H1 (cell line): ENCODE measurements at regions not wholly inside any gene's neighbourhood (a gene's known extent, or its start where the extent isn't known, plus 50 kb on each side); places are given as distances from the start of the nearest gene placed in this dataset.
"Not testable (repeated sequence)": the region's sequence is repeated elsewhere in the genome, so short reads cannot be mapped to it uniquely, and the experiment has no call there.

ENCODE experiments used
- CTCF ChIA-PET: fragments of 300-600 bp; sonication (Branson Sonifier 250); formaldehyde crosslinking; loops from one replicate; lab custom pipeline; 2021; ENCODE audit not compliant: partially characterized antibody; lab: Charles Lee
- POLR2A ChIA-PET: fragments of 300-600 bp; sonication (Branson Sonifier 250); formaldehyde crosslinking; loops from one replicate; lab custom pipeline; 2021; ENCODE audit warnings: inconsistent platforms; ENCODE audit not compliant: partially characterized antibody; lab: Charles Lee
- DNase-seq, 2 experiments: peaks; one replicate each; pipeline versions ENCODE4 v3.0.0 to v3.0.0-alpha.2; 2010 to 2022; ENCODE audit warnings: low spot score in 2 of 2, low read depth in 1 of 2, mixed read lengths in 1 of 2
- FAIRE-seq: peaks from 2 replicates; lab custom pipeline; 2011; peaks lifted over from hg19 to GRCh38; lab: Jason Lieb, UNC
- H2AFZ ChIP-seq: 2 replicates; pipeline ENCODE4 v1.8.1; 2012; ENCODE audit warnings: low read length, inconsistent platforms
- H2AK5ac ChIP-seq: 2 replicates; pipeline ENCODE4 v1.6.1; 2013; ENCODE audit warnings: low read depth, low read length
- H2BK120ac ChIP-seq: replicated peaks from 2 replicates; pipeline ENCODE3; 2013; ENCODE audit warnings: low read depth, low read length, inconsistent platforms
- H2BK12ac ChIP-seq: 2 replicates; pipeline ENCODE4 v1.6.1; 2013; ENCODE audit warnings: low read depth, low read length
- H2BK15ac ChIP-seq: 2 replicates; pipeline ENCODE4 v1.6.1; 2013; ENCODE audit warnings: low read length
- H2BK20ac ChIP-seq: 2 replicates; pipeline ENCODE4 v1.6.1; 2013; ENCODE audit warnings: low read length
- H2BK5ac ChIP-seq: 2 replicates; pipeline ENCODE4 v1.6.1; 2013; ENCODE audit warnings: low read depth, low read length
- H3K14ac ChIP-seq: 2 replicates; pipeline ENCODE4 v1.6.1; 2013; ENCODE audit warnings: inconsistent platforms; ENCODE audit not compliant: insufficient read length
- H3K18ac ChIP-seq: 2 replicates; pipeline ENCODE4 v1.6.1; 2013; ENCODE audit warnings: low read length; ENCODE audit errors: extremely low read depth
- H3K23ac ChIP-seq: 2 replicates; pipeline ENCODE4 v1.6.1; 2013; ENCODE audit warnings: inconsistent platforms; ENCODE audit not compliant: insufficient read length
- H3K23me2 ChIP-seq: 2 replicates; pipeline ENCODE4 v1.6.1; 2013; ENCODE audit warnings: low read depth, low read length
- H3K27ac ChIP-seq: 2 replicates; pipeline ENCODE4 v1.6.1; 2011; ENCODE audit warnings: low read depth, low read length, inconsistent platforms
- H3K27me3 ChIP-seq, 4 experiments: replicated peaks in 1 of 4; 1 replicate in 1 of 4; 2 replicates in 3 of 4; pipeline versions ENCODE4 v1.6.1 to v1.8.1; 2011 to 2013; ENCODE audit warnings: low read length in 3 of 4, mild to moderate bottlenecking in 3 of 4, inconsistent platforms in 2 of 4, mixed read lengths in 2 of 4, moderate library complexity in 1 of 4; ENCODE audit not compliant: control insufficient read depth in 3 of 4, insufficient read depth in 3 of 4; ENCODE audit errors: extremely low read depth in 1 of 4
- H3K36me3 ChIP-seq, 4 experiments: 2 replicates each; pipeline versions ENCODE4 v1.6.1 to v1.8.1; 2011 to 2013; ENCODE audit warnings: mild to moderate bottlenecking in 4 of 4, low read length in 3 of 4, moderate library complexity in 2 of 4, control low read depth in 1 of 4, inconsistent platforms in 1 of 4; ENCODE audit not compliant: insufficient read depth in 4 of 4, control insufficient read depth in 2 of 4
- H3K4ac ChIP-seq: replicated peaks from 2 replicates; pipeline ENCODE3; 2013; ENCODE audit warnings: low read length, low read depth, mixed read lengths, inconsistent platforms; ENCODE audit not compliant: insufficient read length
- H3K4me1 ChIP-seq, 4 experiments: replicated peaks in 1 of 4; 1 replicate in 1 of 4; 2 replicates in 3 of 4; pipeline versions ENCODE4 v1.6.1 to v1.8.1; 2011 to 2013; ENCODE audit warnings: low read length in 3 of 4, inconsistent platforms in 2 of 4, mixed read lengths in 1 of 4; ENCODE audit not compliant: insufficient read depth in 4 of 4, control insufficient read depth in 3 of 4
- H3K4me2 ChIP-seq, 2 experiments: 2 replicates each; pipeline versions ENCODE4 v1.6.1 to v1.8.1; 2011 to 2013; ENCODE audit warnings: low read depth in 2 of 2, low read length in 2 of 2, control low read depth in 1 of 2, inconsistent platforms in 1 of 2, mild to moderate bottlenecking in 1 of 2; ENCODE audit not compliant: insufficient read depth in 1 of 2
- H3K4me3 ChIP-seq, 4 experiments: fragments of 200-600, 300-600 bp in 1 of 4; sonication (generic), shearing (Covaris generic), sonication (Bioruptor Twin) in 1 of 4; 2 replicates each; pipeline versions ENCODE4 v1.5.1 to v1.8.1; 2011 to 2016; ENCODE audit warnings: low read length in 4 of 4, low read depth in 3 of 4, control low read depth in 2 of 4, inconsistent platforms in 2 of 4, mild to moderate bottlenecking in 2 of 4, mixed read lengths in 1 of 4, moderate library complexity in 1 of 4; ENCODE audit not compliant: insufficient read depth in 2 of 4; ENCODE audit errors: extremely low read depth in 1 of 4
- H3K56ac ChIP-seq: replicated peaks from 2 replicates; pipeline ENCODE3; 2013; ENCODE audit warnings: low read depth, mild to moderate bottlenecking, mixed read lengths, low read length, inconsistent platforms; ENCODE audit not compliant: insufficient read length
- H3K79me1 ChIP-seq: 2 replicates; pipeline ENCODE4 v1.6.1; 2013; ENCODE audit warnings: low read depth, low read length, control low read depth
- H3K79me2 ChIP-seq, 2 experiments: 2 replicates each; pipeline versions ENCODE4 v1.6.1 to v1.8.1; 2012 to 2013; ENCODE audit warnings: low read length in 2 of 2, mild to moderate bottlenecking in 2 of 2, inconsistent platforms in 1 of 2; ENCODE audit not compliant: insufficient read depth in 2 of 2, control insufficient read depth in 1 of 2
- H3K9ac ChIP-seq, 4 experiments: replicated peaks in 1 of 4; 1 replicate in 1 of 4; 2 replicates in 3 of 4; pipeline versions ENCODE4 v1.6.1 to v1.8.1; 2011 to 2013; ENCODE audit warnings: low read depth in 3 of 4, low read length in 3 of 4, control low read depth in 2 of 4, mild to moderate bottlenecking in 2 of 4, moderate library complexity in 2 of 4, inconsistent platforms in 1 of 4; ENCODE audit errors: extremely low read depth in 1 of 4
- H3K9me3 ChIP-seq, 2 experiments: 2 replicates each; pipeline versions ENCODE4 v1.6.1 to v1.8.1; 2012 to 2013; ENCODE audit warnings: mild to moderate bottlenecking in 2 of 2, moderate library complexity in 2 of 2, control low read depth in 1 of 2, inconsistent platforms in 1 of 2, low read depth in 1 of 2, low read length in 1 of 2, mixed read lengths in 1 of 2; ENCODE audit not compliant: insufficient read depth in 2 of 2
- H4K20me1 ChIP-seq, 2 experiments: replicated peaks in 1 of 2; 2 replicates each; pipeline versions ENCODE3 to v1.8.1; 2011 to 2013; ENCODE audit warnings: inconsistent platforms in 2 of 2, low read length in 2 of 2, mild to moderate bottlenecking in 1 of 2; ENCODE audit not compliant: insufficient read depth in 2 of 2, control insufficient read depth in 1 of 2
- H4K5ac ChIP-seq: 2 replicates; pipeline ENCODE4 v1.6.1; 2013; ENCODE audit warnings: low read length, low read depth, mixed read lengths, inconsistent platforms; ENCODE audit not compliant: insufficient read length
- H4K8ac ChIP-seq: 2 replicates; pipeline ENCODE4 v1.8.0; 2013; ENCODE audit warnings: mild to moderate bottlenecking, moderate library complexity, low read length, inconsistent platforms; ENCODE audit not compliant: insufficient read depth; ENCODE audit errors: extremely low read depth
- H4K91ac ChIP-seq: replicated peaks from 2 replicates; pipeline ENCODE3; 2013; ENCODE audit warnings: low read length, mixed read lengths, inconsistent platforms; ENCODE audit not compliant: insufficient read length
- WGBS, 2 experiments: shearing (Covaris generic) in 1 of 2; methylation state at CpG; one replicate each; pipeline versions ENCODE4 v1.1.6 to v1.1.7; 2013 to 2015; ENCODE audit warnings: low lambda C conversion rate in 2 of 2, mixed read lengths in 2 of 2, inconsistent platforms in 1 of 2, low coverage in 1 of 2, missing lambda C conversion rate in 1 of 2; ENCODE audit not compliant: insufficient replicate concordance in 2 of 2, insufficient coverage in 1 of 2, insufficient read length in 1 of 2; ENCODE audit errors: extremely low coverage in 1 of 2, missing lambda C conversion rate in 1 of 2; 5-methylcytosine and 5-hydroxymethylcytosine counted together

GRCh38 chr21:13310120-13310519 is 299.5 kb upstream of the POTED start:
- H2AK5ac ChIP-seq, H3K27me3 ChIP-seq, H4K91ac ChIP-seq, H2BK120ac ChIP-seq, H2BK12ac ChIP-seq, H3K9ac ChIP-seq, H3K23ac ChIP-seq, H3K23me2 ChIP-seq, H3K27ac ChIP-seq, H3K14ac ChIP-seq, H2AFZ ChIP-seq, H2BK15ac ChIP-seq, H3K4me2 ChIP-seq, DNase-seq, H3K4me1 ChIP-seq, H3K18ac ChIP-seq, H3K56ac ChIP-seq, H3K4ac ChIP-seq, POLR2A ChIA-PET, H3K79me2 ChIP-seq, H4K5ac ChIP-seq, H4K20me1 ChIP-seq, H3K4me3 ChIP-seq, H4K8ac ChIP-seq, H3K36me3 ChIP-seq, CTCF ChIA-PET, FAIRE-seq, H2BK20ac ChIP-seq, H2BK5ac ChIP-seq, H3K79me1 ChIP-seq: not testable (repeated sequence)
- 86% methylated on average over 4 of the region's 5 CpGs; no CpG with 5 or more reads in 1 of the 2 experiments for WGBS, 2 experiments
- H3K9me3 ChIP-seq = peaks cover 8 to 31% of the 10 kb centered on the region in 2 experiments
